SJCRH30 (cell line): ENCODE measurements at regions not wholly inside any gene's neighbourhood (a gene's known extent, or its start where the extent isn't known, plus 50 kb on each side); places are given as distances from the start of the nearest gene placed in this dataset.

Experiments
- DNase-seq, 2 experiments: peaks; one replicate each; pipeline ENCODE4 v3.0.0-alpha.2; 2015 to 2020
- H3K27ac ChIP-seq: fragments of 250-450 bp; sonication (Bioruptor Pico); 2 replicates; pipeline ENCODE4 v1.5.1; 2020; ENCODE audit warnings: mild to moderate bottlenecking, moderate library complexity
- H3K27me3 ChIP-seq: fragments of 250-450 bp; sonication (Bioruptor Pico); 2 replicates; pipeline ENCODE4 v1.5.1; 2020; ENCODE audit warnings: mild to moderate bottlenecking, moderate library complexity
- H3K36me3 ChIP-seq: fragments of 250-450 bp; sonication (Bioruptor Pico); 2 replicates; pipeline ENCODE4 v1.5.1; 2020; ENCODE audit warnings: mild to moderate bottlenecking, moderate library complexity
- H3K4me1 ChIP-seq: fragments of 250-450 bp; sonication (Bioruptor Pico); 2 replicates; pipeline ENCODE4 v1.5.1; 2020; ENCODE audit warnings: mild to moderate bottlenecking, moderate library complexity
- H3K4me3 ChIP-seq: fragments of 250-450 bp; sonication (Bioruptor Pico); 2 replicates; pipeline ENCODE4 v1.5.1; 2020; ENCODE audit warnings: mild to moderate bottlenecking, moderate library complexity
- H3K9me3 ChIP-seq: fragments of 250-450 bp; sonication (Bioruptor Pico); replicated peaks from 2 replicates; pipeline ENCODE4 v1.5.1; 2020; ENCODE audit warnings: mild to moderate bottlenecking, moderate library complexity

GRCh38 chr2:19547321-19547720 is 188.9 kb upstream of the OSR1 start:
- Histone ChIP-seq H3K4me1 (no peaks in the 10 kb centered on the region), H3K27me3 (no peaks in the 10 kb centered on the region), H3K9me3 (no peaks in the 10 kb centered on the region), H3K4me3 (no peak overlapping the region), H3K36me3 (no peaks in the 10 kb centered on the region), H3K27ac (no peak overlapping the region)
- DNase-seq, result no peak

GRCh38 chr2:19545507-19545906 is 187.1 kb upstream of the OSR1 start:
- H3K27me3 ChIP-seq, result no peaks in the 10 kb centered on the region

DNA sequence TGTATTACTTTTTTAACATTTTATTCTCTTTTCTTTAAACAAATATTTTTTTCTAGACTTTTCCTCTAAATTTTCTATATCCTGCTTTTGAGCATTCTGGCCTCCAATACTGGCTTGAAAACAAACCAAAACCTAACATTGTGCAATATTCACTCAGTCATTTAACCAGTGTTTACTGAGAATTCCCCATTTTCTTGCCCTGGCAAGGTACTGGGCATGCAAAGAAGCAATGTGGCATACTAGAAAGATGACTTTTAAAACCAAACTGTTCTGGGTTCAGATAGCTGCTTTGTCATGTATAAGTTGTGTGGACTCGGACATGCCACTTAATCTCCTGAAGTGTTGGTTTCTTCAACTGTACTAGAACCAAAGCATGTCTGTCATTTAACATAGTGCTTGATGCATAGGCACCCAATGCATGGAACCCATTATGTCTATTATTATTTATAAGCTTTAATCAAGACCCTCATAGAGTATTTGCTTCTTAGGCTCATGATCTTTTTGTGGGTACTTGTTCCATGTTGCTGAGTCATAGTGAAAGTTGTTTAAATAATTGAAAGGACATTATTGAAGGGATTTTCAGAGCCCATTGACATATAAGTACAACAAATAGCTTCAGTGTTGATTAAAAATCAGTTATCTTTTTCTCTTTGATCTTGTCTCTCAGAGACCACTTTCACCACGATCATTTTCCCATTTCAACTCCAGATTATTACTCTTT is 185.4 kb upstream of the OSR1 start:
- Histone ChIP-seq H3K4me3 (no peak overlapping the region), H3K27me3 (no peaks in the 10 kb centered on the region), H3K4me1 (no peaks in the 10 kb centered on the region; the same call in 1 of the 2 replicates), H3K9me3 (no peaks in the 10 kb centered on the region), H3K36me3 (no peaks in the 10 kb centered on the region), H3K27ac (no peak overlapping the region)
- DNase-seq, result no peak

More at GRCh38 chr2:19545507-19545906, 187.1 kb upstream of the OSR1 start:
- no peaks in the 10 kb centered on the region for H3K9me3 ChIP-seq
- DNase-seq, result peak in 1 of 2 experiments; percentile 17
- no peaks in the 10 kb centered on the region for H3K4me1 ChIP-seq
- no peaks in the 10 kb centered on the region for H3K36me3 ChIP-seq
- H3K4me3 ChIP-seq, result no peak overlapping the region
- no peak overlapping the region for H3K27ac ChIP-seq

- H3K27me3 ChIP-seq, result no peaks in the 10 kb centered on the region
- no peak for DNase-seq
- H3K27ac ChIP-seq, result no peak overlapping the region
- no peaks in the 10 kb centered on the region for H3K36me3 ChIP-seq
- H3K4me3 ChIP-seq, result no peak overlapping the region
- no peaks in the 10 kb centered on the region for H3K9me3 ChIP-seq
- peaks cover 7% of the 10 kb centered on the region; the same call in 1 of the 2 replicates for H3K4me1 ChIP-seq
Measured at GRCh38 chr2:19542796-19543662, 184.6 kb upstream of the OSR1 start.

GRCh38 chr2:19541884-19542283 is 183.5 kb upstream of the OSR1 start:
- Histone ChIP-seq H3K9me3 (no peaks in the 10 kb centered on the region), H3K36me3 (no peaks in the 10 kb centered on the region), H3K4me3 (no peak overlapping the region), H3K4me1 (peaks cover 10% of the 10 kb centered on the region; the same call in 1 of the 2 replicates), H3K27ac (no peak overlapping the region), H3K27me3 (no peaks in the 10 kb centered on the region)
- DNase-seq, result no peak

DNA sequence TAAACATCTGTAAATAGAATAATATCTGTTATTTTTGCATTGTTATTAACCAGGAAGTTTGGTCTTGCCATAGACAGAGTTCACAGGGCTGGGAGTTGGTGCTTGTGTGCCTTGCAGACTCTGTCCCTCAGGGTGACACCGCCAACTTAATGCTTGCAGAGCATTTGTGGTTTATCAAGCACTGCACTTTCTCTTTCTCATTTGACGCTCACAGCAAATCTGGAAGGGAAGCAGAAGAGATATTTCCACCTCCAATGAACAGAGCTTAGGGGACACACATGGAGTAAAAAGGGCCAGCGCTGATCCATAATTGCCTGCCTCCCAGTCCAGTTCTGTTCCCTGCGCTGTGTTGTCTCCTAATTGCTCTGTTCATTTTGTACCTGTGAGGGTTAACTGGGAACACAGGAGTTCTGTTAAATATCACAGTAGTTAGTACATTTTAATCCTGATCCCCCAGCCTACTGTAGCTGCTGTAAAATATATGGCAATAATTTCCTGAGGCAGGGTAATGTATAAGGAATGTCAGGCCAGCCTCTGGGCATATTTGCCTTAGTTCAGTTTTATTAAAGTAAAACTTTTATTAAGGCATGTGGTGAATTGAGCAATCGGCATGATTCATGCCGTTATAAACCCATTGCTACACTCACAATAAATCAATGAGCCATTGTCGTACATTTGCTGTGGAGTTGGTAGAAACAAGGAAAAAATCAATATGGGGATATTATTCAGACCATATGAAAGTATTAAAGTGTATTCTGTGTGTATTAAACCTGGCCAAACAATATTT is 182.5 kb upstream of the OSR1 start:
- H3K4me1 ChIP-seq, result peaks cover 10% of the 10 kb centered on the region; the same call in 1 of the 2 replicates
- no peak overlapping the region for H3K4me3 ChIP-seq
- H3K9me3 ChIP-seq, result no peaks in the 10 kb centered on the region
- DNase-seq, result no peak
- H3K27me3 ChIP-seq, result no peaks in the 10 kb centered on the region
- no peaks in the 10 kb centered on the region for H3K36me3 ChIP-seq
- H3K27ac ChIP-seq, result no peak overlapping the region

GRCh38 chr2:19538411-19538963 is 180.1 kb upstream of the OSR1 start:
- Histone ChIP-seq H3K27ac (peak overlapping the region; percentile 38), H3K9me3 (0 out of 2 replicates have a peak, but pooled peaks cover 2% of the 10 kb centered on the region), H3K4me1 (peaks cover 10% of the 10 kb centered on the region; the same call in 1 of the 2 replicates), H3K36me3 (no peaks in the 10 kb centered on the region), H3K27me3 (no peaks in the 10 kb centered on the region), H3K4me3 (no peak overlapping the region)
- peak; percentile 47 to 56 for DNase-seq

- DNase-seq, result peak; percentile 18 to 23
- peaks cover 10% of the 10 kb centered on the region; the same call in 1 of the 2 replicates for H3K4me1 ChIP-seq
- H3K4me3 ChIP-seq, result no peak overlapping the region
- H3K36me3 ChIP-seq, result no peaks in the 10 kb centered on the region
- H3K9me3 ChIP-seq, result 0 out of 2 replicates have a peak, but pooled peaks cover 2% of the 10 kb centered on the region
- no peaks in the 10 kb centered on the region for H3K27me3 ChIP-seq
- H3K27ac ChIP-seq, result no peak overlapping the region
Measured at GRCh38 chr2:19536136-19536535, 177.7 kb upstream of the OSR1 start.

GRCh38 chr2:19532547-19533196 is 174.2 kb upstream of the OSR1 start:
- no peak overlapping the region for H3K4me3 ChIP-seq
- no peak overlapping the region for H3K27ac ChIP-seq
- 0 out of 2 replicates have a peak, but pooled peaks cover 2% of the 10 kb centered on the region for H3K9me3 ChIP-seq
- no peak for DNase-seq
- H3K36me3 ChIP-seq, result no peaks in the 10 kb centered on the region
- no peaks in the 10 kb centered on the region for H3K4me1 ChIP-seq
- no peaks in the 10 kb centered on the region for H3K27me3 ChIP-seq

- Histone ChIP-seq H3K4me3 (no peak overlapping the region), H3K27me3 (0 out of 2 replicates have a peak, but pooled peaks cover 4% of the 10 kb centered on the region), H3K4me1 (no peaks in the 10 kb centered on the region), H3K27ac (no peak overlapping the region), H3K9me3 (0 out of 2 replicates have a peak, but pooled peaks cover 2% of the 10 kb centered on the region), H3K36me3 (no peaks in the 10 kb centered on the region)
- DNase-seq, result no peak
Measured at GRCh38 chr2:19529677-19530076, 171.3 kb upstream of the OSR1 start.

- H3K27me3 ChIP-seq, result 0 out of 2 replicates have a peak, but pooled peaks cover 4% of the 10 kb centered on the region
- H3K36me3 ChIP-seq, result no peaks in the 10 kb centered on the region
- H3K4me1 ChIP-seq, result no peaks in the 10 kb centered on the region
- no peak overlapping the region for H3K4me3 ChIP-seq
- no peak overlapping the region for H3K27ac ChIP-seq
- no peaks in the 10 kb centered on the region for H3K9me3 ChIP-seq
- DNase-seq, result no peak
Measured at GRCh38 chr2:19527771-19528170, 169.3 kb upstream of the OSR1 start.

- H3K4me1 ChIP-seq, result no peaks in the 10 kb centered on the region
- DNase-seq, result no peak
- no peaks in the 10 kb centered on the region for H3K36me3 ChIP-seq
- H3K9me3 ChIP-seq, result no peaks in the 10 kb centered on the region
- H3K4me3 ChIP-seq, result no peak overlapping the region
- 0 out of 2 replicates have a peak, but pooled peaks cover 4% of the 10 kb centered on the region for H3K27me3 ChIP-seq
- no peak overlapping the region for H3K27ac ChIP-seq
Measured at GRCh38 chr2:19525313-19525712, 166.9 kb upstream of the OSR1 start.

DNA sequence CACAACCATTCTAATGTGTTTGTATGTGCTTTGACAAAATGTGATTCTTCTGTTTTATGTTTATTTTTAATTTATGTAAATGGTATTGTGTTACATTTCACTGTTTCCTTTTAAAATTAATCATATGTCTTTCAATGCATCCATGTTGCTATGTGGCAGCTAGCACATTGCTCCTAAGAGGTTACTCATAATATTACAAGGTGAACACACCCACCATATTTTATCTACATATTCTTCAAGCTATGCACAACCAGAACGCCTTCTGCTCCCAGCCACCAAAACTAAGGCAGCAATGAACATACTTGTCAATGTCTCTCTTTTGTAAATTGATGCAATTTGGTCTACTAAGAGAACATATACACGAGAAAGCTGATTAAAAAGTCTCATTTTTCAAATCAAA is 160.6 kb upstream of the OSR1 start:
- no peaks in the 10 kb centered on the region for H3K4me1 ChIP-seq
- H3K27ac ChIP-seq, result no peak overlapping the region
- no peak for DNase-seq
- no peaks in the 10 kb centered on the region for H3K9me3 ChIP-seq
- no peak overlapping the region for H3K4me3 ChIP-seq
- no peaks in the 10 kb centered on the region; the same call in 1 of the 2 replicates for H3K27me3 ChIP-seq
- H3K36me3 ChIP-seq, result no peaks in the 10 kb centered on the region

DNA sequence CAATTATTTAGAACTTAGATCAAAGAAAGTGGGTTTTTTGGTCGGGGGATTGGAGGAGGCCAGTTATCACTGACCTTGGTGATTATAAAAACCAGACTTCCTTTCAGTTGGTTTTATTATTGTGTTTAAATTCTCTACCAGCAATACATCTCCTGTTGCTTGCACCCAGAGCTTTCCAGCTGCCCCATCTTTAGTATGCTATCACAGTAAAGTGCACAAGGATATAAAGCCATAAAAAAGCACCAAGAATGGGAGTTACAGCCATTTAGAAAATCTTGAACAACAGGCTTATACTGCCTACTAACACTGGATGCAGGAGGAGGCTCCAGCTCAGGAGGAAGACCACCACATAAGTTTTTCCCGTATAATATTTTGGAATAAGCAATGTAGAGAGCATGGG is 148.7 kb upstream of the OSR1 start:
- Histone ChIP-seq H3K9me3 (no peaks in the 10 kb centered on the region), H3K4me3 (no peak overlapping the region), H3K4me1 (no peaks in the 10 kb centered on the region), H3K36me3 (no peaks in the 10 kb centered on the region), H3K27ac (no peak overlapping the region), H3K27me3 (no peaks in the 10 kb centered on the region; the same call in 1 of the 2 replicates)
- DNase-seq, result no peak
